AG09309 (cell line): ENCODE measurements at regions not wholly inside any gene's neighbourhood (a gene's known extent, or its start where the extent isn't known, plus 50 kb on each side); places are given as distances from the start of the nearest gene placed in this dataset.

ENCODE experiments used
- DNase-seq: peaks from one replicate; pipeline ENCODE4 v3.0.0-alpha.2; 2010; ENCODE audit warnings: low read depth
- H3K4me3 ChIP-seq: 2 replicates; pipeline ENCODE4 v1.5.1; 2011; ENCODE audit warnings: mild to moderate bottlenecking, low read depth, low read length, moderate library complexity; ENCODE audit not compliant: control insufficient read depth
- CTCF ChIP-seq: IDR thresholded peaks from 2 replicates; pipeline ENCODE4 v1.5.1; 2011; ENCODE audit warnings: mild to moderate bottlenecking, low read depth, low read length, inconsistent platforms; ENCODE audit not compliant: insufficient read depth, control insufficient read depth; ENCODE audit errors: missing control alignments

GRCh38 chr5:82356021-82356420, 77.9 kb upstream of the RPS23 start:
- TF ChIP-seq CTCF: no peak
- no peak overlapping the region for H3K4me3 ChIP-seq
- DNase-seq: no peak

DNA sequence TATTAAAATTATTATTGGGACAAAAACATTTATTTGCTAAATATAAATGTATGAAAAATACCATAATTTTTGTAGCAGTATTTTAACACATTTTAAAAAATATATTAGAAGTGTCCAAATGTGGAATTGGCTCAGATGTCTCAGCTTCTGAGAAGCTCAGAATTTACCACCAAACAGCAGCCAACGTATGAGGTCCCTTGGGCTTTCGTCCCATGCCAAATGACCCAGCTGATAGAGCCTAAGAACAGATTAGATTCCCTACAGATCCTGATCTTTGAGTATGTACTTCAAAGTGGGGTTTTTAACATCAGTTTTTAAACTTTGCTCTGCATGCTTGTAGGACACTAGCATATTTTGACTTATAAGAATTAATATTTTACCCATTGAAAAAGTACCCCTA, 77.3 kb upstream of the RPS23 start:
- no peak for TF ChIP-seq CTCF
- no peak overlapping the region for H3K4me3 ChIP-seq
- no peak for DNase-seq

DNA sequence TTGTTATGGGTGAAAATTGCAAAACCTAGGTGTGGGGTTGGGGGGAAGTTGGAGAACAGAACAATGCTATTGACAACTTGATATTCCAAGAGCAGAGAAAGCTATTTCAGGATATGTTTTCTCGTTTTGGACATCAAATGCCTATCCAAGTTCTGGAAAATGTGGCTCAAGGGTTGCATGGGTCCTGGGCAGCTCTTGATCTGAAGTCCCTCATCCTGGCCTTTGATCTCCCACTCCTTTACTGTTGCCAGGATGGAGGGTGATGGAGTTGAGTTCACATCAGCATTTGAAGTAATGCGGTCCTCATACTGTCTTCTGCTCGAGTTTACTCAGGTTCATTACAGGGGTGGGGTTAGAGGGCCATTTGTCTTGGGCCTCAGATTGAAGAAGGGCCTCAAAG, 76.9 kb upstream of the RPS23 start:
- no peak for DNase-seq
- no peak for TF ChIP-seq CTCF
- H3K4me3 ChIP-seq: no peak overlapping the region

DNA sequence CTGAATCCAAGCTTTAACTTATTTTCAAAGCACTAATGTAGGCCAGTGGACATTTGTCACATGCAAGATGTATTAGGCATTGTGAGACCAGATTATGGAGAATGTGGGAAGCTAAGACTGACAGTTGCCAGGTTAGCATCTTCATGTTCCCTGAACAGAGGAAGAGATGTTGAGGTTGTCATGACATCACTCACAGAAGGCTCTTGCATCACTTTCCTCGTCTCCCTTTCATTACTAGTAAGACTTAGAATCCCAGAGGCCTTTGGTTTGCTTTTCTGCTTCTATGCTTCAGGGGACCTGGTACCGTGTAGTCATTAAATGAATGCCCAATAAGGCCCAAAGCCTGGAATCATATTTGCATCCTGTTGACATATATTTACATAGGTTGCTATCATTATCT, 76.4 kb upstream of the RPS23 start:
- no peak for DNase-seq
- no peak for TF ChIP-seq CTCF
- H3K4me3 ChIP-seq: no peak overlapping the region

- no peak for DNase-seq
- no peak overlapping the region for H3K4me3 ChIP-seq
- TF ChIP-seq CTCF: no peak
Observed at GRCh38 chr5:82353522-82353921, 75.4 kb upstream of the RPS23 start.

GRCh38 chr5:82352146-82352791, 74.1 kb upstream of the RPS23 start:
- H3K4me3 ChIP-seq: no peak overlapping the region
- no peak for DNase-seq
- TF ChIP-seq CTCF: no peak

DNA sequence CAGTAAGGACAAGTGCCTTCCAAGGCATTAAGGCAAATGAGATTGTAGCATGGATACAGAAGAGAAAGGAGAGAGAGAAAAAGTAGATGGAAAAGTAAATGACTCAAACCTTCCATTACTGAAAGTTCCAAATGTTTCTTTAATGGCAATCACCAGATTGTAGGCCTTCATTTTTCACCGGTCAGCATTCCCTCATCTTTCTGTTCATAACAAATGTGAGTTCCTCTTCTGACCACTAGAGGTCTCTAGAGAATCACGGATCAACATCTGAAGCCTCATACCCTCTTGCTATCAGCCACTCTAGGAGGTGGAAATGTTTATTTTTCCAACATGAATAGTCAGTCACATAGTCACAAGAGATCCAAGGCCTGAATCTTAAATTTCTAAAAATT, 73.6 kb upstream of the RPS23 start:
- peak; percentile 72 for TF ChIP-seq CTCF

More for the DNA sequence above, 73.6 kb upstream of the RPS23 start:
- H3K4me3 ChIP-seq: no peak overlapping the region
- no peak for DNase-seq
